ENCODE measurements at regions not wholly inside any gene's neighbourhood (a gene's known extent, or its start where the extent isn't known, plus 50 kb on each side); places are given as distances from the start of the nearest gene placed in this dataset.
"Not testable (repeated sequence)": the region's sequence is repeated elsewhere in the genome, so short reads cannot be mapped to it uniquely, and the experiment has no call there.

- Histone ChIP-seq H3K36me3 (no peaks in the 10 kb centered on the region), H3K4me3 (no peak overlapping the region), H3K4me1 (no peaks in the 10 kb centered on the region), H3K9me3 (replicated peaks) (no peaks in the 10 kb centered on the region), H3K27me3 (ENCODE audit: low read depth) (no peaks in the 10 kb centered on the region), H3K27ac (replicated peaks) (no peak overlapping the region)
- no peak for DNase-seq
- no peak for TF ChIP-seq CTCF (IDR thresholded peaks at IDR 0.05; ENCODE audit: borderline replicate concordance)
- intact Hi-C loops (cut with micrococcal nuclease), result no loop called here
Measured at GRCh38 chrX:65900850-65901844, 138.7 kb downstream of the VSIG4 start.

DNA sequence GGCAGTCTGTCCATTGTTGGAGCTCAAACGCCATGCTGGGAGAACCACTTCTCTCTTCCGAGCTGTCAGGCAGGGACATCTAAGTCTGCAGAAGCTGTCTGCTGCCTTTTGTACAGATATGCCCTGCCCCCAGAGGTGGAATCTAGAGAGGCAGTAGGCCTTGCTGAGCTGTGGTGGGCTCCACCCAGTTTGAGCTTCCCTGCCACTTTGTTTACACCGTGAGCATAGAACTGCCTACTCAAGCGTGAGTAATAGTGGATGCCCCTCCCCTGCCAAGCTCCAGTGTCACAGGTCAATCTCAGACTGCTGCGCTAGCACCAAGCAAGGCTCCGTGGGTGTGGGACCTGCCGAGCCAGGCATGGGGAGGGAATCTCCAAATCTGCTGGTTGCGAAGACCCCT lies 145.7 kb downstream of the VSIG4 start:
- Histone ChIP-seq H3K4me3 (no peak overlapping the region), H3K9me3 (replicated peaks) (no peaks in the 10 kb centered on the region), H3K4me1 (no peaks in the 10 kb centered on the region), H3K27ac (replicated peaks) (no peak overlapping the region), H3K27me3 (ENCODE audit: low read depth) (no peaks in the 10 kb centered on the region), H3K36me3 (no peaks in the 10 kb centered on the region)
- no peak for TF ChIP-seq CTCF (IDR thresholded peaks at IDR 0.05; ENCODE audit: borderline replicate concordance)
- intact Hi-C loops (cut with micrococcal nuclease), result no loop called here
- DNase-seq, result no peak

GRCh38 chrX:65891817-65892216 lies 148.1 kb downstream of the VSIG4 start:
- intact Hi-C loops (cut with micrococcal nuclease); H3K4me1 ChIP-seq; H3K27ac ChIP-seq (replicated peaks); H3K36me3 ChIP-seq; DNase-seq; H3K27me3 ChIP-seq (ENCODE audit: low read depth); H3K4me3 ChIP-seq; H3K9me3 ChIP-seq (replicated peaks): not testable (repeated sequence)

DNA sequence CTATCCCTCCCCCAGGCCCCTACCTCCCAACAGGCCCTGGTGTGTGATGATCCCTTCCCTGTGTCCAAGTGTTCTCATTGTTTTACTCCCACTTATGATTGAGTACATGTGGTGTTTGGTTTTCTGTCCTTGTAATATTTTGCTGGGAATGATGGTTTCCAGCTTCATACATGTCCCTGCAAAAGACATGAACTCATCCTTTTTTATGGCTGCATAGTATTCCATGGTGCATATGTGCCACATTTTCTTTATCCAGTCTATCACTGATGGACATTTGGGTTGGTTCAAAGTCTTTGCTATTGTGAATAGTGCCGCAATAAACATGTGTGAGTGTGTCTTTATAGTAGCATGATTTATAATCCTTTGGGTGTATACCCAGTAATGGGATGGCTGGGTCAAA lies 151.7 kb downstream of the VSIG4 start:
- H3K4me3 ChIP-seq; DNase-seq; H3K4me1 ChIP-seq; H3K27me3 ChIP-seq (ENCODE audit: low read depth); H3K9me3 ChIP-seq (replicated peaks); H3K36me3 ChIP-seq; intact Hi-C loops (cut with micrococcal nuclease); H3K27ac ChIP-seq (replicated peaks): not testable (repeated sequence)

GRCh38 chrX:65883556-65883955 lies 156.3 kb downstream of the VSIG4 start:
- H3K9me3 ChIP-seq (replicated peaks), result no peaks in the 10 kb centered on the region
- no peaks in the 10 kb centered on the region for H3K4me1 ChIP-seq
- no peak overlapping the region for H3K4me3 ChIP-seq
- no peaks in the 10 kb centered on the region for H3K27me3 ChIP-seq (ENCODE audit: low read depth)
- H3K27ac ChIP-seq (replicated peaks), result no peak overlapping the region
- intact Hi-C loops (cut with micrococcal nuclease), result no loop called here
- H3K36me3 ChIP-seq, result no peaks in the 10 kb centered on the region
- TF ChIP-seq CTCF (IDR thresholded peaks at IDR 0.05; ENCODE audit: borderline replicate concordance), result no peak
- DNase-seq, result no peak

DNA sequence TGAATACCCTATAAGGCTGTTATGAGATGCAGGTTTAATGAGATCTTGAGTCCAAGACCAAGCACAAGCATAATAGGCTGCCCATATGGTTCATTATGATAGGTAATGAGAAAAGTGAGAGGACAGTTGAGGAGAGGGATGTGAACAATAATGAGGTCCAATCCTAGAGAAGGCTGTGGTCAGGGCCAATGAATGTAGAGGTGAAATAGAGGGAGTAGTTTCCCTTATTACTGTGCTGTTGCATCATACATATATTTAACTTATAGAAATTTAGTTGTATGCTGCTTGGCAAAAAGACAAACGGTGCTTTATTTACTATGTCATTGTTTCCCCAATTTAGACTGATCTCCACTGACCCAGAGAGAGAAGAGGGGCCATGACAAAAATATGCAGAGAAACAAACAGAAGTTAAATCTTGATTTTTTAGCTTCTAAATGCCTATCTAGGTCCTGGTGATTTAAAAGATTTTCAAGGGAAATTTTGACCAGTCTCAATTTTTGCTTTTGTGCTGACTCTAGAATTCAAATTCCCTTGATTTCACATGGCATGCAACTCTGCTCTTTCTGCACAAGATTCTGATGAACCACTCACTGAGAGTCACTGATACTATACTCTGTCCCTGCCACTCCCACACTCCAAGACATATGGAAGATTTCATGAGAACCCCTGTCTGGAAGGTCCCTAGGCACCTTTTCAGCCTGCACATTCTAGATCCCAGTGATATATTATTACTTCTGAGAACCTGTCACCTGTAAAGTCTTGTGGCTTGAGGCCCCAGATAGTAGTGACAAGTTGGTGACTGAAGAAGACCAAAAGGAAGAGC lies 159.7 kb downstream of the VSIG4 start:
- no peak for DNase-seq
- Histone ChIP-seq H3K4me3 (no peak overlapping the region), H3K36me3 (no peaks in the 10 kb centered on the region), H3K4me1 (no peaks in the 10 kb centered on the region), H3K27me3 (ENCODE audit: low read depth) (no peaks in the 10 kb centered on the region), H3K27ac (replicated peaks) (no peak overlapping the region), H3K9me3 (replicated peaks) (no peaks in the 10 kb centered on the region)
- TF ChIP-seq CTCF (IDR thresholded peaks at IDR 0.05; ENCODE audit: borderline replicate concordance), result no peak
- intact Hi-C loops (cut with micrococcal nuclease), result no loop called here

All from left ventricle myocardium inferior (tissue), 1 donor.